ENCODE measurements at regions not wholly inside any gene's neighbourhood (a gene's known extent, or its start where the extent isn't known, plus 50 kb on each side); places are given as distances from the start of the nearest gene placed in this dataset.

DNA sequence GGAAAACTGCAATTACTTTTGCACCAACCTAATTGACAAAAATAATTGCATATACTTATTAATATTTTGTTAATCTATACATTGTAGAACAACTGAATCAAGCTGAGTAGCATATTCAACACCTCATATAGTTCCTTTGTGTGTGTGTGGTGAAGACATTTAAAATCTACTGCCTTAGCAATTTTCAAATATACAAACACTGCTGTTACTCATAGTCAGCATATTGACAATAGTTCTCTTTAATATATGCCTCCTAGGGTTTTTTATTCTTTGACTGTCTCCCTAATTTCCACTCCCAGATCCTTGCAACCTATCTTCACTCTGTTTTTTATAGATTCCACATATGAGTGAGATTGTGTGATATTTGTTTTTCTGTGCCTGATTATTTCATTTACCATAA lies 426.8 kb downstream of the PPARGC1A start:
- TF ChIP-seq, protein P1, sequence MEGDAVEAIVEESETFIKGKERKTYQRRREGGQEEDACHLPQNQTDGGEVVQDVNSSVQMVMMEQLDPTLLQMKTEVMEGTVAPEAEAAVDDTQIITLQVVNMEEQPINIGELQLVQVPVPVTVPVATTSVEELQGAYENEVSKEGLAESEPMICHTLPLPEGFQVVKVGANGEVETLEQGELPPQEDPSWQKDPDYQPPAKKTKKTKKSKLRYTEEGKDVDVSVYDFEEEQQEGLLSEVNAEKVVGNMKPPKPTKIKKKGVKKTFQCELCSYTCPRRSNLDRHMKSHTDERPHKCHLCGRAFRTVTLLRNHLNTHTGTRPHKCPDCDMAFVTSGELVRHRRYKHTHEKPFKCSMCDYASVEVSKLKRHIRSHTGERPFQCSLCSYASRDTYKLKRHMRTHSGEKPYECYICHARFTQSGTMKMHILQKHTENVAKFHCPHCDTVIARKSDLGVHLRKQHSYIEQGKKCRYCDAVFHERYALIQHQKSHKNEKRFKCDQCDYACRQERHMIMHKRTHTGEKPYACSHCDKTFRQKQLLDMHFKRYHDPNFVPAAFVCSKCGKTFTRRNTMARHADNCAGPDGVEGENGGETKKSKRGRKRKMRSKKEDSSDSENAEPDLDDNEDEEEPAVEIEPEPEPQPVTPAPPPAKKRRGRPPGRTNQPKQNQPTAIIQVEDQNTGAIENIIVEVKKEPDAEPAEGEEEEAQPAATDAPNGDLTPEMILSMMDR (IDR thresholded peaks at IDR 0.05; ENCODE audit: borderline replicate concordance, insufficient read depth, low read depth, low read length): no peak
- no peak overlapping the region for H3K4me3 ChIP-seq (ENCODE audit: low read depth, low read length)

DNA sequence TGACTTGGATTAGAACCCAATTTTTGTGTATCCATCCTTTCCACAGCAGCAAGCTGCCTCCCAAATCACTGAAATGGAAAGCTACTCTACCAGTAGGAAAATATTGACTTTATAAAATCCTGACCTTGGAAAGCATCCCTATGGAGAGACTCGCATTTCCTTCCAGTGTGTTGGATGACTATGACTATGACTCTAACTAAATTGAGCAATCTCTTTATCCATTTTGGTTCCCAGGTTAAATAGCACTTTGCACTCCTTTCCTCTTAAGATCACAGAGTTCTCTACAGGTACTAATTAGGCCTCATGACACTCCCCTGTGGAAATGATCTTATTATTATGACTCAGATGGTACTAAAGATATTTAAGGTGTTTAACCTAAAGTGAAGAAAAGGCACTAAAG lies 431.8 kb downstream of the PPARGC1A start:
- TF ChIP-seq, protein P1 (IDR thresholded peaks at IDR 0.05; ENCODE audit: borderline replicate concordance, insufficient read depth, low read depth, low read length): no peak
- no peak overlapping the region for H3K4me3 ChIP-seq (ENCODE audit: low read depth, low read length)

DNA sequence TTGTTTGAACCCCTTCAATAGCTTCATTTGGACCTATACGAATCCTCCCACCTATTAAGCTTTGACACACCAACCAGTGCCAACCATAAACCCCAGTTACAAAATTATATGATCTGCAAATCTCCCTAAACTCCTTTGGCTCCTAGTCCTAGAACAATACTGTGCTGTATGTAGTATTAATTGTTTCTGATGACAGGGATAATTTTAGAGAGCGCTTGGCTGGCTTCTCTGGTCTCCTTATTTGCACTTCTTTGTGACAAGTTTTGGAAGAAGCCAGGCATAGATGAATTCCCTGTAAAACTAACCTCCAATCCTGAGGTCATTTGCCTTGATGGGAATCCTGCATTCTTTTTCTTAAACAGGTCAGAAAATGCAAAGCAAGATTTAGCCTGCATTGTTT lies 433.0 kb downstream of the PPARGC1A start:
- no peak overlapping the region for H3K4me3 ChIP-seq (ENCODE audit: low read depth, low read length)
- TF ChIP-seq, protein P1 (IDR thresholded peaks at IDR 0.05; ENCODE audit: borderline replicate concordance, insufficient read depth, low read depth, low read length): no peak

DNA sequence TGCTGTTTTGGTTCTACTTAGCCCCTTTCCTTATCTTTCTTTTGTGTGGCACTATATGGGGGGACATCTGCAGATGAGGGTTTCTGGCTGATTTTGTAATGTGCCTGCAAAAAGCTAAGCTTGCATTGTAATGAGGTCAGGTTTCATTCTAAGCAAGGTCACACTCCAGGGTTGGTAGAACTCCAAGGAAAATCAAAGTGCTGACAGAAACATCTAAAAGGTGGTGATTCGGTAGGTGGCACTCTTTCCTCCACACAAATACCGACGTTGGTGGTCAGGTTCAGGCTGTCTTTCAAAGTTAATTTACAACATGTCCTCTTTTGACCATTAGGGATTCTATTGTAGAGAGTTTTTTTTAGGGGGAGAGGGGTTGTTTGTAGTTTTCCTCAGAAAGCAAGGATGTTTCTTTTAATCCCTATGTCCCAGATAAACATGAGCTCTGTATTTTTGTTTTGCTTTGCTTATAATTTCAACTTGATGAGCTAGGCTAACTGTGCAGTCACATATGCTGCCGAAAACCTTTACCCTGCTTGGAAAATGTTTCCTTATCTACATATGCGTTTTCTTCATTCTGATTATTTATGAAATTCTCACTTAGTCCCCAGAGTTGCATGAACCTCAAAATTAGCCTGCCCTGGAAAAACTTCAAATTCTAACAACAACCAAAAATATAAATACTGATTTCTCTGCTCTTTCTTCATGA lies 434.2 kb downstream of the PPARGC1A start:
- TF ChIP-seq, protein P1 (IDR thresholded peaks at IDR 0.05; ENCODE audit: borderline replicate concordance, insufficient read depth, low read depth, low read length): no peak
- H3K4me3 ChIP-seq (ENCODE audit: low read depth, low read length): no peak overlapping the region

DNA sequence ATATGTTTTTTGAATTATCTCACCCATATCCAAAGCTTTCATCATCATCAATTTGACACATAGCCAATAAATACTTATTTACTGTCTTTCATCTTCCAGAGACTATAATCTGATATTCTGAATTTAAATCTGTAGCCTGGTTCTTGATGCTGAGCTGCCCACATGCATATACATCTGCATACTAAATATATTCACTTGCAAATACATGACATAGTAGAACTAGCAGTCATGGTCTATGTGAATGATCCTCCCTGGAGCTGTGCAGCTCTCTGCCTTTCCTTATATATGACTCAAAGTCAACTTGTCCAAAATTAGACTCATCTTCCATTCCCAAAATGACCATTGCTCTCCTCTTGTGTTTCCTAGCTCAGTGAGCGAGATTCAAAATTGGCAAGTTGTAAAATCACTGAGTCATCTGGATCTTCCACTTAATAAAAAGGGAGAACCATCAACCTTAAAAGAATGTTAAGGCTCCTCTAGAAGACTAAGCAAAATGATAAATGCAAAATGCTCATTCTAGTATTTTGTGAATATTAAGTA lies 448.2 kb downstream of the PPARGC1A start:
- TF ChIP-seq, protein P1 (IDR thresholded peaks at IDR 0.05; ENCODE audit: borderline replicate concordance, insufficient read depth, low read depth, low read length): no peak
- H3K4me3 ChIP-seq (ENCODE audit: low read depth, low read length): no peak overlapping the region

DNA sequence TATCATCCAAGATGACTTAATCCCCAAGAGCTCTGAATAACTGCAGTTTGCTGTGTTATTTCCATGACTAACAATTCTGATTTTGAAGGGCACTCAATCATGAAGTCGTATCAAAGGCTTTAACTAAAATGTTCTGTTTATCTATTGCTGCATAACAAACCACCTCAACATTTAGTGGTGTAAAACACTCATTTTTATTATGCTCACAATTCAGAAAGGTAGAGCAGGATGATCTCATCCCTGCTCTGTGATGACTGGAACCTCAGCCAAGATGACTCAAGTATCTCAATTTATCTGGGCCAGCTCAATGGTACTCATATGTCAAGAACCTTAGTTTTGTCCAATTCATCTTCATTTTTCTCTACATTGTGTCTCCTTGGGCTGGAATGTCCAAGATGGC lies 451.1 kb downstream of the PPARGC1A start:
- H3K4me3 ChIP-seq (ENCODE audit: low read depth, low read length): no peak overlapping the region
- TF ChIP-seq, protein P1 (IDR thresholded peaks at IDR 0.05; ENCODE audit: borderline replicate concordance, insufficient read depth, low read depth, low read length): no peak

DNA sequence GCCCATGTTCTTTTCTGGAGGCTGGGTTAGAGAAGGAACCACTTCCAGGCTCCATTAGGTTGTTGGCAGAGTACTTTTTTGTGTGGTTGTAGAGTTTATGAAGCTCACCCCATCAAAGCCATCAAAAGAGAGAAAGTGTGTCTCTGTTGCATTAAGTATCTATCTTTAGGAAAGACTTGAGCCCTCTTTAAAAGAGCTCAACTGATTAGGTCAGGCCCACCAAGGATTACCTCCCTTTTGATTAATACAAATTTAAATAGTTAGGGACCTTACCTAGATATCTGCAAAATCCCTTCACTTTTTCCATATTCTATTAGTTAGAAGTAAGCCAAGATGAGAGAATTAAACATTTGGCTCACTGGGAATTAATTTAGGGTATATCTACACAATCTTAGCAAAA lies 460.4 kb downstream of the PPARGC1A start:
- TF ChIP-seq, protein P1 (IDR thresholded peaks at IDR 0.05; ENCODE audit: borderline replicate concordance, insufficient read depth, low read depth, low read length): no peak
- no peak overlapping the region for H3K4me3 ChIP-seq (ENCODE audit: low read depth, low read length)
